ENCODE measurements at regions not wholly inside any gene's neighbourhood (a gene's known extent, or its start where the extent isn't known, plus 50 kb on each side); places are given as distances from the start of the nearest gene placed in this dataset.

GRCh38 chr6:91033964-91034363 lies 447.1 kb upstream of the MAP3K7 start:
- no peak overlapping the region for H2AFZ ChIP-seq (ENCODE audit: low read length)
- no peak for TF ChIP-seq EZH2 (IDR thresholded peaks at IDR 0.05; ENCODE audit: low read length, unreplicated experiment)
- no peak for TF ChIP-seq EZH2phosphoT487 (IDR thresholded peaks at IDR 0.05; ENCODE audit: borderline replicate concordance, low read length)
- no peak for TF ChIP-seq CTCF (conservative IDR thresholded peaks at IDR 0.05; ENCODE audit: low read depth, low read length)
- intact Hi-C loops (cut with micrococcal nuclease), result no loop called here
- H3K4me2 ChIP-seq (ENCODE audit: low read length), result no peak overlapping the region
- no peaks in the 10 kb centered on the region for H3F3A ChIP-seq (ENCODE audit: low read length, unreplicated experiment)
- H3K9me2 ChIP-seq (replicated peaks; ENCODE audit: low read length), result no peaks in the 10 kb centered on the region
- ATAC-seq, result no peak
- CTCF ChIA-PET, result no interaction called here
- H3K9ac ChIP-seq (ENCODE audit: low read length), result no peak overlapping the region
- H3K36me3 ChIP-seq (ENCODE audit: low read depth, low read length), result no peaks in the 10 kb centered on the region
- H3K4me3 ChIP-seq (ENCODE audit: low read length), result no peak overlapping the region
- BruUV-seq (replicated peaks), result no TSS peak
- POLR2A ChIA-PET (ENCODE audit: unreplicated experiment), result no interaction called here
- H3K79me2 ChIP-seq (ENCODE audit: low read length), result no peaks in the 10 kb centered on the region
- peaks cover 21% of the 10 kb centered on the region for H3K27me3 ChIP-seq (ENCODE audit: low read length)
- no peak overlapping the region for H3K27ac ChIP-seq (ENCODE audit: low read length)
- no peaks in the 10 kb centered on the region for H3K9me3 ChIP-seq (ENCODE audit: low read length)
- DNase-seq, result no peak
- no peaks in the 10 kb centered on the region for H4K20me1 ChIP-seq (ENCODE audit: low read length)
- no peaks in the 10 kb centered on the region for H3K4me1 ChIP-seq (ENCODE audit: insufficient read depth, low read length)

GRCh38 chr6:91031581-91031980 lies 444.7 kb upstream of the MAP3K7 start:
- DNase-seq, result no peak
- H3K36me3 ChIP-seq (ENCODE audit: low read depth, low read length), result no peaks in the 10 kb centered on the region
- BruUV-seq (replicated peaks), result no TSS peak

DNA sequence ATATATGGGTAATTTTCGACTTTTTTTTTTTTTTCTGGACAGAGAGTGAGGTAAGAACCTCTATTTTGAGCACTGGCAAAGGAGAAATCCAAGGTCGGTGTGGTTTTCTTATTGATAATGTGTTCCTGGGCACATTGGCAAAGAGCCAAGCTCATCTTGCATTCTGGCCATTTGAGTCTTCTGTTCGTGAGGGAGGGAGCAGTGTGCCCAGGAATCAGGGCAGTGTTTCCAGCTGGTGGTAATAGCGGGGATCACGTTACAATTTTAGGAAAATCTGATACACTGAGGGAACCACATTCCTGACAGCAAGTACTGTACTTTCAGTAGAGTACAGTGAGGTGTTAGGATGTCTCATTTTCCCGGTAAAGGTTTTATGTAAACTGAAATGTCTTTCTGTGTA lies 442.3 kb upstream of the MAP3K7 start:
- Histone ChIP-seq H3K9me2 (replicated peaks; ENCODE audit: low read length) (no peaks in the 10 kb centered on the region), H3K36me3 (ENCODE audit: low read depth, low read length) (no peaks in the 10 kb centered on the region), H3K27ac (ENCODE audit: low read length) (no peak overlapping the region), H3K79me2 (ENCODE audit: low read length) (no peaks in the 10 kb centered on the region), H3K4me3 (ENCODE audit: low read length) (no peak overlapping the region), H3K27me3 (ENCODE audit: low read length) (peaks cover 16% of the 10 kb centered on the region), H3F3A (ENCODE audit: low read length, unreplicated experiment) (no peaks in the 10 kb centered on the region), H4K20me1 (ENCODE audit: low read length) (no peaks in the 10 kb centered on the region), H3K9ac (ENCODE audit: low read length) (no peak overlapping the region), H2AFZ (ENCODE audit: low read length) (no peak overlapping the region), H3K4me1 (ENCODE audit: insufficient read depth, low read length) (no peaks in the 10 kb centered on the region), H3K9me3 (ENCODE audit: low read length) (no peaks in the 10 kb centered on the region), H3K4me2 (ENCODE audit: low read length) (no peak overlapping the region)
- ChIA-PET POLR2A (ENCODE audit: unreplicated experiment) (no interaction called here), CTCF (no interaction called here)
- no peak for TF ChIP-seq CTCF (conservative IDR thresholded peaks at IDR 0.05; ENCODE audit: low read depth, low read length)
- TF ChIP-seq EZH2 (IDR thresholded peaks at IDR 0.05; ENCODE audit: low read length, unreplicated experiment), result no peak
- no peak for TF ChIP-seq EZH2phosphoT487 (IDR thresholded peaks at IDR 0.05; ENCODE audit: borderline replicate concordance, low read length)
- no peak for DNase-seq
- no TSS peak for BruUV-seq (replicated peaks)
- ATAC-seq, result no peak
- intact Hi-C loops (cut with micrococcal nuclease), result no loop called here

More at GRCh38 chr6:91031581-91031980, 444.7 kb upstream of the MAP3K7 start:
- Histone ChIP-seq H2AFZ (ENCODE audit: low read length) (no peak overlapping the region), H3K4me1 (ENCODE audit: insufficient read depth, low read length) (no peaks in the 10 kb centered on the region), H3K4me3 (ENCODE audit: low read length) (no peak overlapping the region), H3K27me3 (ENCODE audit: low read length) (peaks cover 17% of the 10 kb centered on the region), H3K9me3 (ENCODE audit: low read length) (no peaks in the 10 kb centered on the region), H3K4me2 (ENCODE audit: low read length) (no peak overlapping the region), H4K20me1 (ENCODE audit: low read length) (no peaks in the 10 kb centered on the region), H3K27ac (ENCODE audit: low read length) (no peak overlapping the region), H3K79me2 (ENCODE audit: low read length) (no peaks in the 10 kb centered on the region), H3K9me2 (replicated peaks; ENCODE audit: low read length) (no peaks in the 10 kb centered on the region), H3K9ac (ENCODE audit: low read length) (no peak overlapping the region), H3F3A (ENCODE audit: low read length, unreplicated experiment) (no peaks in the 10 kb centered on the region)
- ChIA-PET CTCF (no interaction called here), POLR2A (ENCODE audit: unreplicated experiment) (no interaction called here)
- no peak for TF ChIP-seq CTCF (conservative IDR thresholded peaks at IDR 0.05; ENCODE audit: low read depth, low read length)
- no peak for TF ChIP-seq EZH2phosphoT487 (IDR thresholded peaks at IDR 0.05; ENCODE audit: borderline replicate concordance, low read length)
- TF ChIP-seq EZH2 (IDR thresholded peaks at IDR 0.05; ENCODE audit: low read length, unreplicated experiment), result no peak
- intact Hi-C loops (cut with micrococcal nuclease), result no loop called here
- no peak for ATAC-seq

Data from PC-3 (cell line).